Posterior cingulate gyrus (tissue), 11 donors: ENCODE measurements at regions not wholly inside any gene's neighbourhood (a gene's known extent, or its start where the extent isn't known, plus 50 kb on each side); places are given as distances from the start of the nearest gene placed in this dataset.
"Not testable (repeated sequence)": the region's sequence is repeated elsewhere in the genome, so short reads cannot be mapped to it uniquely, and the experiment has no call there.

Source experiments
- DNase-seq, 10 donors: peaks; one replicate each; pipeline versions ENCODE4 v3.0.0 to v3.0.0-alpha.2; 2020 to 2021; ENCODE audit warnings: mixed read lengths in 3 of 10
- intact Hi-C: fragments of 100-400 bp; cut with DNase I; formaldehyde crosslinking; loops from one replicate; pipeline ENCODE4 v1.15.1; 2023

GRCh38 chrX:143935601-143936000 lies 51.7 kb downstream of the UBE2NL start:
- DNase-seq = no peak
- intact Hi-C loops = no loop called here

GRCh38 chrX:143940119-143940518 lies 56.2 kb downstream of the UBE2NL start:
- intact Hi-C loops = no loop called here
- no peak for DNase-seq

- intact Hi-C loops = no loop called here
- DNase-seq = no peak
Measured at GRCh38 chrX:143945171-143945570, 61.3 kb downstream of the UBE2NL start.

GRCh38 chrX:143964549-143964948 lies 80.7 kb downstream of the UBE2NL start:
- intact Hi-C loops = no loop called here
- no peak for DNase-seq

GRCh38 chrX:143988356-143988755 lies 104.5 kb downstream of the UBE2NL start:
- intact Hi-C loops = no loop called here
- DNase-seq = no peak

- intact Hi-C loops = no loop called here
- no peak for DNase-seq
Measured at GRCh38 chrX:143994206-143994605, 110.3 kb downstream of the UBE2NL start.

GRCh38 chrX:143998261-143998660 lies 114.4 kb downstream of the UBE2NL start:
- intact Hi-C loops = no loop called here
- no peak for DNase-seq

GRCh38 chrX:144006811-144007210 lies 122.9 kb downstream of the UBE2NL start:
- intact Hi-C loops = no loop called here

GRCh38 chrX:144040793-144041192 lies 156.9 kb downstream of the UBE2NL start:
- intact Hi-C loops = no loop called here
- no peak for DNase-seq

More at GRCh38 chrX:144006811-144007210, 122.9 kb downstream of the UBE2NL start:
- no peak for DNase-seq

GRCh38 chrX:144042271-144042670 lies 158.4 kb downstream of the UBE2NL start:
- intact Hi-C loops = no loop called here
- DNase-seq = no peak

GRCh38 chrX:144075432-144075831 lies 191.6 kb downstream of the UBE2NL start:
- no peak for DNase-seq
- intact Hi-C loops = no loop called here

- DNase-seq, intact Hi-C loops: not testable (repeated sequence)
Measured at GRCh38 chrX:144082237-144082636, 198.4 kb downstream of the UBE2NL start.

GRCh38 chrX:144089674-144090073 lies 205.8 kb downstream of the UBE2NL start:
- DNase-seq, intact Hi-C loops: not testable (repeated sequence)

- intact Hi-C loops, DNase-seq: not testable (repeated sequence)
Measured at GRCh38 chrX:144092116-144092515, 208.2 kb downstream of the UBE2NL start.

GRCh38 chrX:144119490-144119889 lies 235.6 kb downstream of the UBE2NL start:
- DNase-seq, intact Hi-C loops: not testable (repeated sequence)

GRCh38 chrX:144121566-144121965 lies 237.7 kb downstream of the UBE2NL start:
- intact Hi-C loops, DNase-seq: not testable (repeated sequence)

- intact Hi-C loops, DNase-seq: not testable (repeated sequence)
Measured at GRCh38 chrX:144127570-144128169, 243.8 kb downstream of the UBE2NL start.

GRCh38 chrX:144129511-144129910 lies 245.6 kb downstream of the UBE2NL start:
- DNase-seq, intact Hi-C loops: not testable (repeated sequence)

GRCh38 chrX:144130507-144130906 lies 246.6 kb downstream of the UBE2NL start:
- DNase-seq, intact Hi-C loops: not testable (repeated sequence)

GRCh38 chrX:144131080-144131479 lies 247.2 kb downstream of the UBE2NL start:
- intact Hi-C loops, DNase-seq: not testable (repeated sequence)

- intact Hi-C loops = not testable (repeated sequence)
Measured at GRCh38 chrX:144134448-144135119, 250.7 kb downstream of the UBE2NL start.

GRCh38 chrX:144154474-144154873 lies 270.6 kb downstream of the UBE2NL start:
- intact Hi-C loops, DNase-seq: not testable (repeated sequence)

More at GRCh38 chrX:144134448-144135119, 250.7 kb downstream of the UBE2NL start:
- not testable (repeated sequence) for DNase-seq
